Natural killer cell (primary cell): ENCODE measurements at regions not wholly inside any gene's neighbourhood (a gene's known extent, or its start where the extent isn't known, plus 50 kb on each side); places are given as distances from the start of the nearest gene placed in this dataset.

Experiments
- ATAC-seq, 3 donors: fragments of 150-1000 bp in 2 of 3; fragments of 200-7000 bp in 1 of 3; cut with Tn5 transposase; 1 replicate in 1 of 3; 2 replicates in 2 of 3; pipeline ENCODE4 v1.10.0; 2021; ENCODE audit warnings: mild to moderate bottlenecking in 2 of 3, moderate library complexity in 2 of 3
- DNase-seq, 2 donors: peaks; one replicate each; pipeline versions ENCODE4 v3.0.0 to v3.0.0-alpha.2; 2013 to 2021; ENCODE audit warnings: mixed read lengths in 1 of 2
- H3K27ac ChIP-seq: one replicate; pipeline ENCODE4 v1.5.1; 2013; ENCODE audit warnings: mild to moderate bottlenecking, low read length
- H3K27me3 ChIP-seq: one replicate; pipeline ENCODE4 v1.6.1; 2013; ENCODE audit warnings: low read length; ENCODE audit not compliant: control insufficient read depth, insufficient read depth
- H3K36me3 ChIP-seq: one replicate; pipeline ENCODE4 v1.6.1; 2013; ENCODE audit warnings: low read length; ENCODE audit not compliant: control insufficient read depth, insufficient read depth
- H3K4me1 ChIP-seq: one replicate; pipeline ENCODE4 v1.6.1; 2013; ENCODE audit warnings: low read length; ENCODE audit not compliant: control insufficient read depth, insufficient read depth
- H3K4me3 ChIP-seq: one replicate; pipeline ENCODE4 v1.5.1; 2013; ENCODE audit warnings: low read length
- H3K9me3 ChIP-seq: one replicate; pipeline ENCODE4 v1.6.1; 2013; ENCODE audit warnings: low read length; ENCODE audit not compliant: control insufficient read depth, insufficient read depth
- H3K27ac Mint-ChIP-seq, 2 donors: one replicate each; pipeline ENCODE4 v1.8.0; 2022; ENCODE audit warnings: mild to moderate bottlenecking in 2 of 2, mixed read lengths in 2 of 2, moderate library complexity in 1 of 2
- H3K27me3 Mint-ChIP-seq, 2 donors: one replicate each; pipeline ENCODE4 v1.8.0; 2022; ENCODE audit warnings: low read depth in 2 of 2, mixed read lengths in 2 of 2
- H3K36me3 Mint-ChIP-seq: one replicate; pipeline ENCODE4 v1.8.0; 2022; ENCODE audit warnings: mixed read lengths
- H3K4me1 Mint-ChIP-seq, 2 donors: one replicate each; pipeline ENCODE4 v1.8.0; 2022; ENCODE audit warnings: mixed read lengths in 2 of 2
- H3K4me3 Mint-ChIP-seq: one replicate; pipeline ENCODE4 v1.8.0; 2022; ENCODE audit warnings: mild to moderate bottlenecking, moderate library complexity, mixed read lengths
- H3K9me3 Mint-ChIP-seq, 2 donors: one replicate each; pipeline ENCODE4 v1.8.0; 2022; ENCODE audit warnings: mixed read lengths in 2 of 2
- CTCF ChIP-seq: fragments of 200-600 bp; IDR thresholded peaks from one replicate; pipeline ENCODE4 v1.8.0; 2022; ENCODE audit warnings: antibody characterized with exemption
- WGBS: methylation state at CpG from one replicate; pipeline ENCODE4 v1.1.7; 2013; ENCODE audit warnings: missing lambda C conversion rate; ENCODE audit not compliant: insufficient coverage; 5-methylcytosine and 5-hydroxymethylcytosine counted together
- intact Hi-C: fragments of 100-400 bp; cut with micrococcal nuclease; formaldehyde crosslinking; loops from one replicate; pipeline ENCODE4 v1.14.2; 2022

- no peak overlapping the region for H3K4me3 Mint-ChIP-seq
- H3K36me3 Mint-ChIP-seq: no peaks in the 10 kb centered on the region
- no peaks in the 10 kb centered on the region for H3K27me3 Mint-ChIP-seq
- 33% methylated on average over 4 of the region's 7 CpGs for whole genome bisulfite sequencing
- H3K27me3 ChIP-seq: no peaks in the 10 kb centered on the region
- H3K27ac Mint-ChIP-seq: no peak overlapping the region
- DNase-seq (no peak), ATAC-seq (no peak)
- H3K9me3 Mint-ChIP-seq: peaks cover 3 to 6% of the 10 kb centered on the region in 2 donors
- H3K4me3 ChIP-seq: no peak overlapping the region
- no peaks in the 10 kb centered on the region for H3K36me3 ChIP-seq
- no peak overlapping the region for H3K27ac ChIP-seq
- no peak for TF ChIP-seq CTCF
- H3K9me3 ChIP-seq: peaks cover 5% of the 10 kb centered on the region
- H3K4me1 Mint-ChIP-seq: no peaks in the 10 kb centered on the region
- no peaks in the 10 kb centered on the region for H3K4me1 ChIP-seq
- intact Hi-C loops: no loop called here
These were observed 210.2 kb upstream of the ISL1 start for GRCh38 chr5:51172903-51173626.

DNA sequence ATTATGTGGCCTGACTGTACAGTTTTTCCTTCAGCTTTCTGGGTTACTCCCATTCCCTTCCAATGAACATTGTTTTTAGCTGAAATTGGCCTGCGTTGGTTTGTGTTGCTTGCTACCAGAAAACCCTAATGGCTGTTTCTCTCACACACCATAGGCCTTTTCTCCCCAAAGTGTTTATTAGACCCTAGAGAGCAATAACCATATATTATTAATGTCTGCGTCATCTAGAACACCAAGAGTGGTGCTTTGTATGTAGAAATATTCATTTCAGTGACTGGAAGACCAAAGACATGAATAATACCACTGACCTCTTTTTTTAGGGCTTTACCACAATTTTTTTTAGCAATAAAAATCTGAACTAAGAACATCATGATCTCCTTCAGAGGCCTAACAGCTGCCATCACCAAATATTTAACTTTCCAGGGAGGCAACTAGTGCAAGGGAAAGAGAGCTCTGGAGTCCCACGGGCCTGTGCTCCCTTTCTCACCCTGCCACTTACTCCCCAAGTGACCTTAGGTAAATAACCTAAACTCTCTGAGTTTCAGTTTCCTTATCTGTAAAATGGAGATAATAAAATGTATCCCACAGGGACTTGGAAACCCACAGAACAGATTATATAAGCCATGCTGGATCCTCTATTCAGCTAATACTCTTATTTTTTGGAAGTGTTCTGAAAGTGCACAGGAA, 201.9 kb upstream of the ISL1 start:
- H3K27ac Mint-ChIP-seq: no peak overlapping the region
- Histone ChIP-seq H3K4me1 (no peaks in the 10 kb centered on the region), H3K9me3 (no peaks in the 10 kb centered on the region), H3K4me3 (no peak overlapping the region), H3K36me3 (no peaks in the 10 kb centered on the region), H3K27ac (no peak overlapping the region), H3K27me3 (no peaks in the 10 kb centered on the region)
- no peaks in the 10 kb centered on the region for H3K4me1 Mint-ChIP-seq
- ATAC-seq (no peak), DNase-seq (no peak)
- intact Hi-C loops: no loop called here
- peaks cover 10 to 23% of the 10 kb centered on the region in 2 donors for H3K9me3 Mint-ChIP-seq
- H3K27me3 Mint-ChIP-seq: no peaks in the 10 kb centered on the region
- no peak overlapping the region for H3K4me3 Mint-ChIP-seq
- WGBS: 41% methylated on average over 2 of the region's 3 CpGs
- no peaks in the 10 kb centered on the region for H3K36me3 Mint-ChIP-seq
- TF ChIP-seq CTCF: no peak

GRCh38 chr5:51185850-51186329, 197.4 kb upstream of the ISL1 start:
- H3K27me3 Mint-ChIP-seq: no peaks in the 10 kb centered on the region
- DNase-seq: no peak

More at GRCh38 chr5:51185850-51186329, 197.4 kb upstream of the ISL1 start:
- H3K27ac ChIP-seq: no peak overlapping the region
- no peak for TF ChIP-seq CTCF
- Mint-ChIP-seq H3K4me1 (no peaks in the 10 kb centered on the region), H3K36me3 (no peaks in the 10 kb centered on the region), H3K9me3 (peaks cover 6 to 9% of the 10 kb centered on the region in 2 donors), H3K27ac (no peak overlapping the region), H3K4me3 (no peak overlapping the region)
- intact Hi-C loops: no loop called here
- no peak for ATAC-seq
- H3K4me3 ChIP-seq: no peak overlapping the region
- 71% methylated on average over 3 of the region's 4 CpGs for WGBS
- H3K9me3 ChIP-seq: no peaks in the 10 kb centered on the region
- no peaks in the 10 kb centered on the region for H3K4me1 ChIP-seq
- H3K36me3 ChIP-seq: no peaks in the 10 kb centered on the region
- H3K27me3 ChIP-seq: no peaks in the 10 kb centered on the region
